ENCODE measurements at regions not wholly inside any gene's neighbourhood (a gene's known extent, or its start where the extent isn't known, plus 50 kb on each side); places are given as distances from the start of the nearest gene placed in this dataset.

DNA sequence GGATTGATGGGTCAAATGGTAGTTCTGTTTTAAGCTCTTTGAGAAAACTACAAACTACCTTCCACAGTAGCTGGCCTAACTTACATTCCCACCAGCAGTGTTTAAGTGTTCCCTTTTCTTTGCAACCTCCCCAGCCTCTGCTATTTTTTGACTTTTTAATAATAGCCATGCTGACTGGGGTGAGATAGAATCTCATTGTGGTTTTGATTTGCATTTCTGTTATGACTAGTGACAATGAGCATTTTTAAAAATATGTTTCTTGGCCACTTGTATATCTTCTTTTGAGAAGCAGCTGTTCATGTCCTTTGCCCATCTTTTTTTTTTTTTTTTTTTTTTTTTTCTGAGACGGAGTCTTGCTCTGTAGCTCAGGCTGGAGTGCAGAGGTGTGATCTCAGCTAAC lies 155.2 kb upstream of the BMPER start:
- TF ChIP-seq, protein P1, sequence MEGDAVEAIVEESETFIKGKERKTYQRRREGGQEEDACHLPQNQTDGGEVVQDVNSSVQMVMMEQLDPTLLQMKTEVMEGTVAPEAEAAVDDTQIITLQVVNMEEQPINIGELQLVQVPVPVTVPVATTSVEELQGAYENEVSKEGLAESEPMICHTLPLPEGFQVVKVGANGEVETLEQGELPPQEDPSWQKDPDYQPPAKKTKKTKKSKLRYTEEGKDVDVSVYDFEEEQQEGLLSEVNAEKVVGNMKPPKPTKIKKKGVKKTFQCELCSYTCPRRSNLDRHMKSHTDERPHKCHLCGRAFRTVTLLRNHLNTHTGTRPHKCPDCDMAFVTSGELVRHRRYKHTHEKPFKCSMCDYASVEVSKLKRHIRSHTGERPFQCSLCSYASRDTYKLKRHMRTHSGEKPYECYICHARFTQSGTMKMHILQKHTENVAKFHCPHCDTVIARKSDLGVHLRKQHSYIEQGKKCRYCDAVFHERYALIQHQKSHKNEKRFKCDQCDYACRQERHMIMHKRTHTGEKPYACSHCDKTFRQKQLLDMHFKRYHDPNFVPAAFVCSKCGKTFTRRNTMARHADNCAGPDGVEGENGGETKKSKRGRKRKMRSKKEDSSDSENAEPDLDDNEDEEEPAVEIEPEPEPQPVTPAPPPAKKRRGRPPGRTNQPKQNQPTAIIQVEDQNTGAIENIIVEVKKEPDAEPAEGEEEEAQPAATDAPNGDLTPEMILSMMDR (IDR thresholded peaks at IDR 0.05; ENCODE audit: borderline replicate concordance, extremely low read depth, low read length, poor library complexity, severe bottlenecking), result no peak
- no peak for TF ChIP-seq EZH2 (IDR thresholded peaks at IDR 0.05; ENCODE audit: borderline replicate concordance, low read depth, low read length, severe bottlenecking)
